Neural progenitor cell (in vitro differentiated cells): ENCODE measurements at regions not wholly inside any gene's neighbourhood (a gene's known extent, or its start where the extent isn't known, plus 50 kb on each side); places are given as distances from the start of the nearest gene placed in this dataset.

ENCODE experiments used
- EZH2 ChIP-seq: fragments of 200-600 bp; sonication (generic); IDR thresholded peaks from 2 replicates; pipeline ENCODE4 v1.6.1; 2017; ENCODE audit warnings: antibody characterized with exemption, mild to moderate bottlenecking, moderate library complexity
- EZH2phosphoT487 ChIP-seq: fragments of 200-600 bp; sonication (generic); IDR thresholded peaks from 2 replicates; pipeline ENCODE4 v1.6.1; 2017; ENCODE audit warnings: antibody characterized with exemption
- TF ChIP-seq, protein P1 (sequence below): fragments of 200-600 bp; sonication (generic); IDR thresholded peaks from 2 replicates; pipeline ENCODE4 v1.5.1; 2017; ENCODE audit warnings: antibody characterized with exemption, mild to moderate bottlenecking

DNA sequence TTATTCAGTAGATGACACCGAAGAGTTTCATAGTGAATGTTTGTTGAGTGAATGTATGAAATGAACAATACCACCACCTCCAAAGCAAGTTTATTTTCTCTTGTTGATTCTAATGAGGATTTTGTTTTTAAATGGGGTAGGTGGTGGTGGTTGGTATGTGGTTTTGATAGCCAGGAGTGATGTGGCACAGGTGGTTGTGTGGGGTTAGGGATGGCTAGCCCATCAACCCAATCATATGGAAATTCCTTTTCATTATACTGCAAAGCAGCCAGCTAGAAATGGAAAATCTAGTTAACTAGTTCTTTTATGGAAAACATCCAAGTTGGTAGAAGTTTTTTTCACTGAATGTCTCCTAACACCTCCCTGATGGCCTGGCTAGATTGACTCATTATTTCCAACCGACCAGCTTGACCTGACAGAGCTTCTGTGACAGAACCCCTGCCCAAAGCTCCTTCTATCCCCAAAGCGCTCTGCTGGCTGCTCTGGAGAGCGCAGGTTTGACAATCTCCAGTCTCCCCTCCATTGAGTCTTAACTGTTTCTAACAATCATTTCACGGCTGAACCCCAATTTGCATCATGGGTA is 376.9 kb downstream of the MTX2 start:
- TF ChIP-seq, protein P1, sequence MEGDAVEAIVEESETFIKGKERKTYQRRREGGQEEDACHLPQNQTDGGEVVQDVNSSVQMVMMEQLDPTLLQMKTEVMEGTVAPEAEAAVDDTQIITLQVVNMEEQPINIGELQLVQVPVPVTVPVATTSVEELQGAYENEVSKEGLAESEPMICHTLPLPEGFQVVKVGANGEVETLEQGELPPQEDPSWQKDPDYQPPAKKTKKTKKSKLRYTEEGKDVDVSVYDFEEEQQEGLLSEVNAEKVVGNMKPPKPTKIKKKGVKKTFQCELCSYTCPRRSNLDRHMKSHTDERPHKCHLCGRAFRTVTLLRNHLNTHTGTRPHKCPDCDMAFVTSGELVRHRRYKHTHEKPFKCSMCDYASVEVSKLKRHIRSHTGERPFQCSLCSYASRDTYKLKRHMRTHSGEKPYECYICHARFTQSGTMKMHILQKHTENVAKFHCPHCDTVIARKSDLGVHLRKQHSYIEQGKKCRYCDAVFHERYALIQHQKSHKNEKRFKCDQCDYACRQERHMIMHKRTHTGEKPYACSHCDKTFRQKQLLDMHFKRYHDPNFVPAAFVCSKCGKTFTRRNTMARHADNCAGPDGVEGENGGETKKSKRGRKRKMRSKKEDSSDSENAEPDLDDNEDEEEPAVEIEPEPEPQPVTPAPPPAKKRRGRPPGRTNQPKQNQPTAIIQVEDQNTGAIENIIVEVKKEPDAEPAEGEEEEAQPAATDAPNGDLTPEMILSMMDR, result no peak
- no peak for TF ChIP-seq EZH2phosphoT487
- TF ChIP-seq EZH2, result no peak
